Tongue (tissue), 1 donor: ENCODE measurements at regions not wholly inside any gene's neighbourhood (a gene's known extent, or its start where the extent isn't known, plus 50 kb on each side); places are given as distances from the start of the nearest gene placed in this dataset.
"Not testable (repeated sequence)": the region's sequence is repeated elsewhere in the genome, so short reads cannot be mapped to it uniquely, and the experiment has no call there.

Experiments used
- DNase-seq: peaks from one replicate; pipeline ENCODE4 v3.0.0-alpha.2; 2015

GRCh38 chr6:90907931-90908655 is 321.2 kb upstream of the MAP3K7 start:
- no peak for DNase-seq

GRCh38 chr6:90905351-90905750 is 318.5 kb upstream of the MAP3K7 start:
- DNase-seq: no peak

- no peak for DNase-seq
Measured at GRCh38 chr6:90900034-90900433, 313.2 kb upstream of the MAP3K7 start.

GRCh38 chr6:90898763-90899162 is 311.9 kb upstream of the MAP3K7 start:
- DNase-seq: no peak

GRCh38 chr6:90896075-90896547 is 309.2 kb upstream of the MAP3K7 start:
- DNase-seq: no peak

- no peak for DNase-seq
Measured at GRCh38 chr6:90895299-90896074, 308.6 kb upstream of the MAP3K7 start.

- DNase-seq: no peak
Measured at GRCh38 chr6:90894285-90895130, 307.6 kb upstream of the MAP3K7 start.

GRCh38 chr6:90893400-90893799 is 306.5 kb upstream of the MAP3K7 start:
- no peak for DNase-seq

- DNase-seq: peak; percentile 6
Measured at GRCh38 chr6:90892271-90892670, 305.4 kb upstream of the MAP3K7 start.

GRCh38 chr6:90891355-90891754 is 304.5 kb upstream of the MAP3K7 start:
- DNase-seq: no peak

- no peak for DNase-seq
Measured at GRCh38 chr6:90890683-90891330, 303.9 kb upstream of the MAP3K7 start.

GRCh38 chr6:90887764-90888163 is 300.9 kb upstream of the MAP3K7 start:
- no peak for DNase-seq

- no peak for DNase-seq
Measured at GRCh38 chr6:90885611-90886056, 298.8 kb upstream of the MAP3K7 start.

- DNase-seq: not testable (repeated sequence)
Measured at GRCh38 chr6:90885137-90885536, 298.3 kb upstream of the MAP3K7 start.

GRCh38 chr6:90877616-90878015 is 290.7 kb upstream of the MAP3K7 start:
- no peak for DNase-seq

GRCh38 chr6:90874931-90875330 is 288.1 kb upstream of the MAP3K7 start:
- DNase-seq: no peak

GRCh38 chr6:90872981-90873380 is 286.1 kb upstream of the MAP3K7 start:
- peak; percentile 10 for DNase-seq

GRCh38 chr6:90870561-90870960 is 283.7 kb upstream of the MAP3K7 start:
- DNase-seq: no peak

GRCh38 chr6:90868656-90869055 is 281.8 kb upstream of the MAP3K7 start:
- DNase-seq: no peak

GRCh38 chr6:90868256-90868655 is 281.4 kb upstream of the MAP3K7 start:
- no peak for DNase-seq

GRCh38 chr6:90865513-90865912 is 278.6 kb upstream of the MAP3K7 start:
- no peak for DNase-seq

- DNase-seq: no peak
Measured at GRCh38 chr6:90863043-90863442, 276.2 kb upstream of the MAP3K7 start.
